IPS-20b (cell line): ENCODE measurements at regions not wholly inside any gene's neighbourhood (a gene's known extent, or its start where the extent isn't known, plus 50 kb on each side); places are given as distances from the start of the nearest gene placed in this dataset.

Experiments used
- H3K27ac ChIP-seq: one replicate; pipeline ENCODE4 v1.5.1; 2013; ENCODE audit warnings: low read length
- H3K27me3 ChIP-seq: 2 replicates; pipeline ENCODE4 v1.6.1; 2013; ENCODE audit warnings: mild to moderate bottlenecking, low read length, inconsistent platforms; ENCODE audit not compliant: insufficient read depth
- H3K36me3 ChIP-seq: 2 replicates; pipeline ENCODE4 v1.6.1; 2013; ENCODE audit warnings: low read depth, mild to moderate bottlenecking, inconsistent platforms, low read length, moderate library complexity; ENCODE audit not compliant: insufficient read depth
- H3K4me1 ChIP-seq: 2 replicates; pipeline ENCODE4 v1.6.1; 2013; ENCODE audit warnings: mild to moderate bottlenecking, control low read depth, inconsistent platforms, low read length, moderate library complexity; ENCODE audit not compliant: insufficient read depth
- H3K4me3 ChIP-seq: 2 replicates; pipeline ENCODE4 v1.5.1; 2013; ENCODE audit warnings: mild to moderate bottlenecking, low read length, inconsistent platforms
- H3K9ac ChIP-seq: 2 replicates; pipeline ENCODE4 v1.6.1; 2013; ENCODE audit warnings: low read depth, mild to moderate bottlenecking, inconsistent platforms, low read length, moderate library complexity
- H3K9me3 ChIP-seq: 2 replicates; pipeline ENCODE4 v1.6.1; 2013; ENCODE audit warnings: mild to moderate bottlenecking, low read depth, low read length, inconsistent platforms; ENCODE audit not compliant: insufficient read depth

GRCh38 chr1:106889059-106889458 is 167.4 kb upstream of the PRMT6 start:
- Histone ChIP-seq H3K27me3 (no peaks in the 10 kb centered on the region), H3K27ac (no peak overlapping the region), H3K4me1 (no peaks in the 10 kb centered on the region), H3K36me3 (no peaks in the 10 kb centered on the region), H3K9me3 (no peaks in the 10 kb centered on the region), H3K4me3 (no peak overlapping the region), H3K9ac (no peak overlapping the region)

GRCh38 chr1:106889583-106889982 is 166.9 kb upstream of the PRMT6 start:
- Histone ChIP-seq H3K36me3 (no peaks in the 10 kb centered on the region), H3K9ac (no peak overlapping the region), H3K9me3 (no peaks in the 10 kb centered on the region), H3K4me3 (no peak overlapping the region), H3K27ac (no peak overlapping the region), H3K27me3 (no peaks in the 10 kb centered on the region), H3K4me1 (no peaks in the 10 kb centered on the region)

GRCh38 chr1:106897976-106898375 is 158.5 kb upstream of the PRMT6 start:
- no peaks in the 10 kb centered on the region for H3K4me1 ChIP-seq
- H3K9me3 ChIP-seq: no peaks in the 10 kb centered on the region
- H3K4me3 ChIP-seq: no peak overlapping the region
- no peaks in the 10 kb centered on the region for H3K27me3 ChIP-seq
- H3K9ac ChIP-seq: no peak overlapping the region
- no peak overlapping the region for H3K27ac ChIP-seq
- no peaks in the 10 kb centered on the region for H3K36me3 ChIP-seq

GRCh38 chr1:106899644-106900043 is 156.8 kb upstream of the PRMT6 start:
- Histone ChIP-seq H3K27me3 (no peaks in the 10 kb centered on the region), H3K4me3 (no peak overlapping the region), H3K36me3 (no peaks in the 10 kb centered on the region), H3K9ac (no peak overlapping the region), H3K9me3 (no peaks in the 10 kb centered on the region), H3K27ac (no peak overlapping the region), H3K4me1 (no peaks in the 10 kb centered on the region)

- Histone ChIP-seq H3K9me3 (no peaks in the 10 kb centered on the region; the same call in 1 of the 2 replicates), H3K4me3 (no peak overlapping the region), H3K27me3 (no peaks in the 10 kb centered on the region), H3K27ac (no peak overlapping the region), H3K36me3 (no peaks in the 10 kb centered on the region), H3K4me1 (no peaks in the 10 kb centered on the region), H3K9ac (no peak overlapping the region)
Observed at GRCh38 chr1:106907795-106908194, 148.7 kb upstream of the PRMT6 start.

GRCh38 chr1:106908689-106909088 is 147.8 kb upstream of the PRMT6 start:
- Histone ChIP-seq H3K9me3 (no peaks in the 10 kb centered on the region; the same call in 1 of the 2 replicates), H3K27ac (no peak overlapping the region), H3K9ac (no peak overlapping the region), H3K4me3 (no peak overlapping the region), H3K27me3 (no peaks in the 10 kb centered on the region), H3K4me1 (no peaks in the 10 kb centered on the region), H3K36me3 (no peaks in the 10 kb centered on the region)

- no peak overlapping the region for H3K4me3 ChIP-seq
- no peaks in the 10 kb centered on the region for H3K4me1 ChIP-seq
- H3K9me3 ChIP-seq: no peaks in the 10 kb centered on the region; the same call in 1 of the 2 replicates
- H3K9ac ChIP-seq: no peak overlapping the region
- H3K27me3 ChIP-seq: no peaks in the 10 kb centered on the region
- no peak overlapping the region for H3K27ac ChIP-seq
- no peaks in the 10 kb centered on the region for H3K36me3 ChIP-seq
Observed at GRCh38 chr1:106910798-106911197, 145.7 kb upstream of the PRMT6 start.

GRCh38 chr1:106912131-106912530 is 144.3 kb upstream of the PRMT6 start:
- Histone ChIP-seq H3K4me1 (no peaks in the 10 kb centered on the region), H3K36me3 (no peaks in the 10 kb centered on the region), H3K9ac (no peak overlapping the region), H3K9me3 (no peaks in the 10 kb centered on the region), H3K4me3 (no peak overlapping the region), H3K27ac (no peak overlapping the region), H3K27me3 (no peaks in the 10 kb centered on the region)

GRCh38 chr1:106921186-106921585 is 135.3 kb upstream of the PRMT6 start:
- Histone ChIP-seq H3K4me1 (peaks cover 6% of the 10 kb centered on the region; the same call in 1 of the 2 replicates), H3K36me3 (no peaks in the 10 kb centered on the region), H3K27ac (no peak overlapping the region), H3K9me3 (no peaks in the 10 kb centered on the region), H3K4me3 (no peak overlapping the region), H3K27me3 (no peaks in the 10 kb centered on the region), H3K9ac (no peak overlapping the region)

GRCh38 chr1:106924360-106924759 is 132.1 kb upstream of the PRMT6 start:
- H3K4me3 ChIP-seq: no peak overlapping the region
- no peak overlapping the region for H3K9ac ChIP-seq
- H3K27me3 ChIP-seq: no peaks in the 10 kb centered on the region
- no peaks in the 10 kb centered on the region for H3K9me3 ChIP-seq
- no peaks in the 10 kb centered on the region for H3K36me3 ChIP-seq
- H3K27ac ChIP-seq: no peak overlapping the region
- peaks cover 6% of the 10 kb centered on the region; the same call in 1 of the 2 replicates for H3K4me1 ChIP-seq

GRCh38 chr1:106925750-106926149 is 130.7 kb upstream of the PRMT6 start:
- Histone ChIP-seq H3K27ac (no peak overlapping the region), H3K9ac (no peak overlapping the region), H3K36me3 (no peaks in the 10 kb centered on the region), H3K4me3 (no peak overlapping the region), H3K4me1 (peaks cover 6% of the 10 kb centered on the region; the same call in 1 of the 2 replicates), H3K27me3 (no peaks in the 10 kb centered on the region), H3K9me3 (no peaks in the 10 kb centered on the region)

GRCh38 chr1:106926803-106927582 is 129.5 kb upstream of the PRMT6 start:
- no peaks in the 10 kb centered on the region for H3K9me3 ChIP-seq
- H3K4me1 ChIP-seq: peaks cover 6% of the 10 kb centered on the region; the same call in 1 of the 2 replicates
- H3K36me3 ChIP-seq: no peaks in the 10 kb centered on the region
- no peak overlapping the region for H3K27ac ChIP-seq
- H3K4me3 ChIP-seq: no peak overlapping the region
- no peak overlapping the region for H3K9ac ChIP-seq
- H3K27me3 ChIP-seq: no peaks in the 10 kb centered on the region
